Panc1 (cell line): ENCODE measurements at regions not wholly inside any gene's neighbourhood (a gene's known extent, or its start where the extent isn't known, plus 50 kb on each side); places are given as distances from the start of the nearest gene placed in this dataset.

Experiments used
- POLR2AphosphoS5 ChIP-seq: IDR thresholded peaks from 2 replicates; pipeline ENCODE4 v1.6.1; 2012; ENCODE audit warnings: mild to moderate bottlenecking, low read depth, low read length, moderate library complexity
- SIN3A ChIP-seq: IDR thresholded peaks from 2 replicates; pipeline ENCODE4 v1.6.1; 2012; ENCODE audit warnings: low read depth, mild to moderate bottlenecking, low read length, moderate library complexity, borderline replicate concordance; ENCODE audit not compliant: insufficient read depth
- TCF7L2 ChIP-seq: IDR thresholded peaks from 2 replicates; pipeline ENCODE4 v1.6.1; 2011; ENCODE audit warnings: mild to moderate bottlenecking, low read depth, low read length, inconsistent platforms
- TF ChIP-seq, protein P1 (sequence below): fragments of 450-650 bp; IDR thresholded peaks from 2 replicates; pipeline ENCODE4 v1.5.1; 2017; ENCODE audit warnings: mild to moderate bottlenecking

DNA sequence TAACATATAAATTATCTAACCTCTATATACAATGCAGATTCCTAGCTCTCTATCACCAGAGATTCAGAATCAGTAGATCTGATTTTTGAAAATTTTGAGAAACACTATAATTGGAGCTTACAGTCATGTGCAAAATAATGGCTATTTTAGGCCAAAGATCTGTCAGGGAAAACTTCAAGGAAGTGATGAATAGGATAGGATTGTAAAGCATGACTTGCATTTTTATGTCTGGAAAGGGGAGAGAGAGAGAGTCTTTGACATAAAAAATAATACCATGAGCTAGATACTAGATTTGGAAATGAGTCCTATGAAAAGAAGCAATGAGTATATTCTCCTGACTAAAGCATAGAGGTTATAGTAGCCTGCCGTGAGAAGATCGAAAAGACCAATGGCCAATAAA lies 181.1 kb downstream of the SDHAF3 start:
- TF ChIP-seq, protein P1, sequence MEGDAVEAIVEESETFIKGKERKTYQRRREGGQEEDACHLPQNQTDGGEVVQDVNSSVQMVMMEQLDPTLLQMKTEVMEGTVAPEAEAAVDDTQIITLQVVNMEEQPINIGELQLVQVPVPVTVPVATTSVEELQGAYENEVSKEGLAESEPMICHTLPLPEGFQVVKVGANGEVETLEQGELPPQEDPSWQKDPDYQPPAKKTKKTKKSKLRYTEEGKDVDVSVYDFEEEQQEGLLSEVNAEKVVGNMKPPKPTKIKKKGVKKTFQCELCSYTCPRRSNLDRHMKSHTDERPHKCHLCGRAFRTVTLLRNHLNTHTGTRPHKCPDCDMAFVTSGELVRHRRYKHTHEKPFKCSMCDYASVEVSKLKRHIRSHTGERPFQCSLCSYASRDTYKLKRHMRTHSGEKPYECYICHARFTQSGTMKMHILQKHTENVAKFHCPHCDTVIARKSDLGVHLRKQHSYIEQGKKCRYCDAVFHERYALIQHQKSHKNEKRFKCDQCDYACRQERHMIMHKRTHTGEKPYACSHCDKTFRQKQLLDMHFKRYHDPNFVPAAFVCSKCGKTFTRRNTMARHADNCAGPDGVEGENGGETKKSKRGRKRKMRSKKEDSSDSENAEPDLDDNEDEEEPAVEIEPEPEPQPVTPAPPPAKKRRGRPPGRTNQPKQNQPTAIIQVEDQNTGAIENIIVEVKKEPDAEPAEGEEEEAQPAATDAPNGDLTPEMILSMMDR: no peak
- TF ChIP-seq POLR2AphosphoS5 (no peak), SIN3A (no peak), TCF7L2 (no peak)
